NCI-H1694 treated with DMSO at 0.1 percent for 48 hours (cell line): ENCODE measurements at regions not wholly inside any gene's neighbourhood (a gene's known extent, or its start where the extent isn't known, plus 50 kb on each side); places are given as distances from the start of the nearest gene placed in this dataset.

Experiments used
- DNase-seq: peaks from one replicate; lab custom pipeline; 2025; lab: John Stamatoyannopoulos, UW

- DNase-seq, result no peak
Measured at GRCh38 chr1:60431593-60431992, 358.0 kb upstream of the C1orf87 start.

- DNase-seq, result no peak
Measured at GRCh38 chr1:60430375-60430774, 356.8 kb upstream of the C1orf87 start.

GRCh38 chr1:60428127-60428526, 354.6 kb upstream of the C1orf87 start:
- DNase-seq, result no peak

GRCh38 chr1:60427701-60428100, 354.1 kb upstream of the C1orf87 start:
- no peak for DNase-seq

- no peak for DNase-seq
Measured at GRCh38 chr1:60427194-60427593, 353.6 kb upstream of the C1orf87 start.

GRCh38 chr1:60425528-60425927, 352.0 kb upstream of the C1orf87 start:
- DNase-seq, result peak; percentile 15

GRCh38 chr1:60423146-60423780, 349.7 kb upstream of the C1orf87 start:
- DNase-seq, result no peak

- no peak for DNase-seq
Measured at GRCh38 chr1:60421965-60422364, 348.4 kb upstream of the C1orf87 start.

- DNase-seq, result peak; percentile 23
Measured at GRCh38 chr1:60419023-60419422, 345.5 kb upstream of the C1orf87 start.

GRCh38 chr1:60415696-60416095, 342.1 kb upstream of the C1orf87 start:
- no peak for DNase-seq

- no peak for DNase-seq
Measured at GRCh38 chr1:60413091-60413490, 339.5 kb upstream of the C1orf87 start.

GRCh38 chr1:60411591-60411990, 338.0 kb upstream of the C1orf87 start:
- no peak for DNase-seq

- DNase-seq, result no peak
Measured at GRCh38 chr1:60402816-60403215, 329.2 kb upstream of the C1orf87 start.

- DNase-seq, result no peak
Measured at GRCh38 chr1:60402216-60402615, 328.6 kb upstream of the C1orf87 start.

GRCh38 chr1:60394436-60394835, 320.9 kb upstream of the C1orf87 start:
- DNase-seq, result no peak

GRCh38 chr1:60390593-60391282, 317.2 kb upstream of the C1orf87 start:
- no peak for DNase-seq

- DNase-seq, result peak; percentile 44
Measured at GRCh38 chr1:60388092-60388987, 314.8 kb upstream of the C1orf87 start.

GRCh38 chr1:60387175-60387574, 313.6 kb upstream of the C1orf87 start:
- no peak for DNase-seq

- no peak for DNase-seq
Measured at GRCh38 chr1:60386249-60386648, 312.7 kb upstream of the C1orf87 start.

GRCh38 chr1:60376196-60376595, 302.6 kb upstream of the C1orf87 start:
- DNase-seq, result no peak

- no peak for DNase-seq
Measured at GRCh38 chr1:60374537-60374936, 301.0 kb upstream of the C1orf87 start.

GRCh38 chr1:60367532-60367931, 294.0 kb upstream of the C1orf87 start:
- DNase-seq, result peak; percentile 30

GRCh38 chr1:60359431-60359830, 285.9 kb upstream of the C1orf87 start:
- peak; percentile 85 for DNase-seq
